SK-N-SH treated with all-trans-retinoic acid at 6 μM for 48 hours (cell line): ENCODE measurements at regions not wholly inside any gene's neighbourhood (a gene's known extent, or its start where the extent isn't known, plus 50 kb on each side); places are given as distances from the start of the nearest gene placed in this dataset.

Experiments
- ATAC-seq: fragments of 200-7000 bp; cut with Tn5 transposase; 3 replicates; pipeline ENCODE4 v1.9.1; 2020; ENCODE audit warnings: mild to moderate bottlenecking, moderate library complexity
- ARNTL ChIP-seq: fragments of 450-650 bp; formaldehyde crosslinking; IDR thresholded peaks from 2 replicates; pipeline ENCODE4 v1.5.0; 2020; ENCODE audit warnings: low read depth, mild to moderate bottlenecking, moderate library complexity, borderline replicate concordance
- BACH2 ChIP-seq: fragments of 250-450 bp; sonication (Bioruptor Pico); IDR thresholded peaks from 2 replicates; pipeline ENCODE4 v1.9.0; 2021; ENCODE audit warnings: mild to moderate bottlenecking, borderline replicate concordance
- CSDC2 ChIP-seq: fragments of 250-450 bp; sonication (Bioruptor Pico); IDR thresholded peaks from 2 replicates; pipeline ENCODE4 v1.5.0; 2020; ENCODE audit warnings: mild to moderate bottlenecking, moderate library complexity
- CSRNP3 ChIP-seq: fragments of 250-450 bp; sonication (Bioruptor Pico); IDR thresholded peaks from 2 replicates; pipeline ENCODE4 v1.5.1; 2021; ENCODE audit warnings: mild to moderate bottlenecking, moderate library complexity
- ESRRG ChIP-seq: fragments of 250-450 bp; sonication (Bioruptor Pico); IDR thresholded peaks from 2 replicates; pipeline ENCODE4 v1.6.1; 2021; ENCODE audit warnings: mild to moderate bottlenecking
- GLIS3 ChIP-seq: fragments of 250-450 bp; sonication (Bioruptor Pico); IDR thresholded peaks from 2 replicates; pipeline ENCODE4 v1.5.0; 2020; ENCODE audit warnings: mild to moderate bottlenecking, moderate library complexity
- ISL1 ChIP-seq: fragments of 250-450 bp; sonication (Bioruptor Pico); IDR thresholded peaks from 2 replicates; pipeline ENCODE4 v2.1.2; 2022; ENCODE audit warnings: mild to moderate bottlenecking, moderate library complexity
- OSR1 ChIP-seq: fragments of 250-450 bp; sonication (Bioruptor Pico); IDR thresholded peaks from 2 replicates; pipeline ENCODE4 v1.8.0; 2022; ENCODE audit warnings: moderate library complexity, mild to moderate bottlenecking, inconsistent platforms
- PPARA ChIP-seq: fragments of 250-450 bp; sonication (Bioruptor Pico); IDR thresholded peaks from 2 replicates; pipeline ENCODE4 v1.5.0; 2020; ENCODE audit warnings: mild to moderate bottlenecking, borderline replicate concordance
- RARB ChIP-seq: fragments of 250-450 bp; sonication (Bioruptor Pico); IDR thresholded peaks from 2 replicates; pipeline ENCODE4 v1.8.0; 2021; ENCODE audit warnings: mild to moderate bottlenecking, moderate library complexity
- SNAI2 ChIP-seq: fragments of 250-450 bp; sonication (Bioruptor Pico); IDR thresholded peaks from 2 replicates; pipeline ENCODE4 v1.5.0; 2020; ENCODE audit warnings: mild to moderate bottlenecking, moderate library complexity
- TCF4 ChIP-seq: fragments of 250-450 bp; sonication (Bioruptor Pico); IDR thresholded peaks from 2 replicates; pipeline ENCODE4 v1.8.0; 2021; ENCODE audit warnings: mild to moderate bottlenecking, moderate library complexity, borderline replicate concordance
- TOX ChIP-seq: fragments of 250-450 bp; sonication (Bioruptor Pico); IDR thresholded peaks from 2 replicates; pipeline ENCODE4 v1.8.0; 2021; ENCODE audit warnings: mild to moderate bottlenecking, moderate library complexity, borderline replicate concordance
- ZC3H10 ChIP-seq: fragments of 250-450 bp; sonication (Bioruptor Pico); IDR thresholded peaks from 2 replicates; pipeline ENCODE4 v1.5.1; 2021; ENCODE audit warnings: mild to moderate bottlenecking, moderate library complexity
- ZFP3 ChIP-seq: fragments of 250-450 bp; sonication (Bioruptor Pico); IDR thresholded peaks from 2 replicates; pipeline ENCODE4 v1.5.0; 2020; ENCODE audit warnings: mild to moderate bottlenecking, moderate library complexity
- ZFP30 ChIP-seq: fragments of 450-650 bp; formaldehyde crosslinking; IDR thresholded peaks from 2 replicates; pipeline ENCODE4 v1.5.0; 2022; ENCODE audit warnings: mild to moderate bottlenecking, moderate library complexity
- ZNF565 ChIP-seq: fragments of 450-650 bp; formaldehyde crosslinking; conservative IDR thresholded peaks from 2 replicates; pipeline ENCODE4 v1.5.0; 2020; ENCODE audit warnings: low read depth, mild to moderate bottlenecking, moderate library complexity
- ZNF70 ChIP-seq: fragments of 450-650 bp; formaldehyde crosslinking; IDR thresholded peaks from 2 replicates; pipeline ENCODE4 v1.5.0; 2020; ENCODE audit warnings: mild to moderate bottlenecking, moderate library complexity
- ZNF8 ChIP-seq: fragments of 450-650 bp; formaldehyde crosslinking; IDR thresholded peaks from 2 replicates; pipeline ENCODE4 v1.5.0; 2020; ENCODE audit warnings: mild to moderate bottlenecking, moderate library complexity
- TF ChIP-seq, protein P1 (sequence below): fragments of 250-450 bp; sonication (Bioruptor Pico); IDR thresholded peaks from 2 replicates; pipeline ENCODE4 v1.8.0; 2020; ENCODE audit warnings: mild to moderate bottlenecking, moderate library complexity, borderline replicate concordance
- TF ChIP-seq, protein P2 (sequence below): fragments of 250-450 bp; sonication (Bioruptor Pico); IDR thresholded peaks from 2 replicates; pipeline ENCODE4 v1.5.0; 2020; ENCODE audit warnings: mild to moderate bottlenecking, moderate library complexity
- TF ChIP-seq, protein P3 (sequence below): fragments of 250-450 bp; sonication (Bioruptor Pico); IDR thresholded peaks from 2 replicates; pipeline ENCODE4 v1.5.1; 2020; ENCODE audit warnings: low read depth, mild to moderate bottlenecking, moderate library complexity
- TF ChIP-seq, protein P4 (sequence below): fragments of 250-450 bp; sonication (Bioruptor Pico); IDR thresholded peaks from 2 replicates; pipeline ENCODE4 v1.8.0; 2021; ENCODE audit warnings: low read depth, mild to moderate bottlenecking, moderate library complexity, borderline replicate concordance

- peak; percentile 23 for ATAC-seq
- peak; percentile 22; the same call in 1 of the 2 replicates for TF ChIP-seq ZFP3 (CRISPR knock-in tag)
- peak; percentile 85 for TF ChIP-seq ZNF70 (CRISPR knock-in tag)
- no peak for TF ChIP-seq ISL1 (CRISPR knock-in tag)
- TF ChIP-seq CSDC2 (CRISPR knock-in tag): 0 out of 2 replicates have a peak, but pooled peaks have one; percentile 9
- TF ChIP-seq CSRNP3 (CRISPR knock-in tag): no peak
Measured at GRCh38 chr7:23893942-23894891, 184.2 kb downstream of the STK31 start.

DNA sequence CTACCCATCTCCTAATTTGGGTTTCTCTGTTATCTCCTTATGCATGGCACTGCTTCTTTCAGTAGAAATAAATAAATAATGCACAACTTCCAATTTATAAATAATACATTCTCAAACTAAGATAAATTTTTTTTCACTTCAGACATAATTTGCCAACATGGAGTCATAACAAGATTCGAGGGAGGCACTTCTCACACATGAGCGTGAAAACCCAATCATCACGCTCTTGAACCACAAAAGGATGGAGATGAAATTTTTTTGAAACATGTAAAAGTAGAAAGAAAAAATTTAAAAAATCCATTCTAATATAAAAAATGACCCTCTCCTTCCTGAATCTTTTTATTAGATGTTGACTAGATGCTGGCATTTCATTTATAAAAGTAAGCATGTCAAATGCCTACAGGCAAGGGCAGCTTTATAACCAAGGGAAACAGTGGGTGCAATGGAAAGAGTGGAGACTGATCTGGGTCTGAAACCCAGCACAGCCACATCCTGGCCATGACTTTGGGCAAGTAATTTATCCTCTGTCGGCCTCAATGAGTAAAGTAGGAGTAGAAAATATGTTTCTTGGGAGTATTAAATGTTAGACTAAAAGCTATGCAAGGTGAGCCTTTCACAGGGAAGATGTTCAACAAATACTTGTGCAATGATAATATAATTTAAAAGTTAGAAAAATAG lies 185.0 kb downstream of the STK31 start:
- TF ChIP-seq CSRNP3 (CRISPR knock-in tag) (no peak), ESRRG (CRISPR knock-in tag) (no peak), RARB (no peak)
- TF ChIP-seq, protein P1, sequence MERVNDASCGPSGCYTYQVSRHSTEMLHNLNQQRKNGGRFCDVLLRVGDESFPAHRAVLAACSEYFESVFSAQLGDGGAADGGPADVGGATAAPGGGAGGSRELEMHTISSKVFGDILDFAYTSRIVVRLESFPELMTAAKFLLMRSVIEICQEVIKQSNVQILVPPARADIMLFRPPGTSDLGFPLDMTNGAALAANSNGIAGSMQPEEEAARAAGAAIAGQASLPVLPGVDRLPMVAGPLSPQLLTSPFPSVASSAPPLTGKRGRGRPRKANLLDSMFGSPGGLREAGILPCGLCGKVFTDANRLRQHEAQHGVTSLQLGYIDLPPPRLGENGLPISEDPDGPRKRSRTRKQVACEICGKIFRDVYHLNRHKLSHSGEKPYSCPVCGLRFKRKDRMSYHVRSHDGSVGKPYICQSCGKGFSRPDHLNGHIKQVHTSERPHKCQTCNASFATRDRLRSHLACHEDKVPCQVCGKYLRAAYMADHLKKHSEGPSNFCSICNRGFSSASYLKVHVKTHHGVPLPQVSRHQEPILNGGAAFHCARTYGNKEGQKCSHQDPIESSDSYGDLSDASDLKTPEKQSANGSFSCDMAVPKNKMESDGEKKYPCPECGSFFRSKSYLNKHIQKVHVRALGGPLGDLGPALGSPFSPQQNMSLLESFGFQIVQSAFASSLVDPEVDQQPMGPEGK (CRISPR knock-in tag): no peak
- ATAC-seq: no peak; the same call in 1 of the 3 replicates

GRCh38 chr7:23895666-23896096 lies 185.7 kb downstream of the STK31 start:
- peak; percentile 81 for ATAC-seq
- TF ChIP-seq ZNF70 (CRISPR knock-in tag) (no peak), SNAI2 (no peak), OSR1 (CRISPR knock-in tag) (no peak), ZFP3 (CRISPR knock-in tag) (0 out of 2 replicates have a peak, but pooled peaks have one; percentile 42), ZNF565 (CRISPR knock-in tag) (no peak), BACH2 (CRISPR knock-in tag) (no peak), TCF4 (no peak), ZC3H10 (CRISPR knock-in tag) (no peak), ZNF8 (CRISPR knock-in tag) (no peak), RARB (no peak), ESRRG (CRISPR knock-in tag) (no peak), CSDC2 (CRISPR knock-in tag) (peak; percentile 27; the same call in 1 of the 2 replicates), GLIS3 (CRISPR knock-in tag) (peak; percentile 73), ZFP30 (CRISPR knock-in tag) (no peak), PPARA (CRISPR knock-in tag) (no peak), TOX (CRISPR knock-in tag) (no peak), CSRNP3 (CRISPR knock-in tag) (no peak), ISL1 (CRISPR knock-in tag) (peak; percentile 96), ARNTL (no peak)
- TF ChIP-seq, protein P2, sequence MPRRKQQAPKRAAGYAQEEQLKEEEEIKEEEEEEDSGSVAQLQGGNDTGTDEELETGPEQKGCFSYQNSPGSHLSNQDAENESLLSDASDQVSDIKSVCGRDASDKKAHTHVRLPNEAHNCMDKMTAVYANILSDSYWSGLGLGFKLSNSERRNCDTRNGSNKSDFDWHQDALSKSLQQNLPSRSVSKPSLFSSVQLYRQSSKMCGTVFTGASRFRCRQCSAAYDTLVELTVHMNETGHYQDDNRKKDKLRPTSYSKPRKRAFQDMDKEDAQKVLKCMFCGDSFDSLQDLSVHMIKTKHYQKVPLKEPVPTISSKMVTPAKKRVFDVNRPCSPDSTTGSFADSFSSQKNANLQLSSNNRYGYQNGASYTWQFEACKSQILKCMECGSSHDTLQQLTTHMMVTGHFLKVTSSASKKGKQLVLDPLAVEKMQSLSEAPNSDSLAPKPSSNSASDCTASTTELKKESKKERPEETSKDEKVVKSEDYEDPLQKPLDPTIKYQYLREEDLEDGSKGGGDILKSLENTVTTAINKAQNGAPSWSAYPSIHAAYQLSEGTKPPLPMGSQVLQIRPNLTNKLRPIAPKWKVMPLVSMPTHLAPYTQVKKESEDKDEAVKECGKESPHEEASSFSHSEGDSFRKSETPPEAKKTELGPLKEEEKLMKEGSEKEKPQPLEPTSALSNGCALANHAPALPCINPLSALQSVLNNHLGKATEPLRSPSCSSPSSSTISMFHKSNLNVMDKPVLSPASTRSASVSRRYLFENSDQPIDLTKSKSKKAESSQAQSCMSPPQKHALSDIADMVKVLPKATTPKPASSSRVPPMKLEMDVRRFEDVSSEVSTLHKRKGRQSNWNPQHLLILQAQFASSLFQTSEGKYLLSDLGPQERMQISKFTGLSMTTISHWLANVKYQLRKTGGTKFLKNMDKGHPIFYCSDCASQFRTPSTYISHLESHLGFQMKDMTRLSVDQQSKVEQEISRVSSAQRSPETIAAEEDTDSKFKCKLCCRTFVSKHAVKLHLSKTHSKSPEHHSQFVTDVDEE (CRISPR knock-in tag): no peak
- TF ChIP-seq, protein P3, sequence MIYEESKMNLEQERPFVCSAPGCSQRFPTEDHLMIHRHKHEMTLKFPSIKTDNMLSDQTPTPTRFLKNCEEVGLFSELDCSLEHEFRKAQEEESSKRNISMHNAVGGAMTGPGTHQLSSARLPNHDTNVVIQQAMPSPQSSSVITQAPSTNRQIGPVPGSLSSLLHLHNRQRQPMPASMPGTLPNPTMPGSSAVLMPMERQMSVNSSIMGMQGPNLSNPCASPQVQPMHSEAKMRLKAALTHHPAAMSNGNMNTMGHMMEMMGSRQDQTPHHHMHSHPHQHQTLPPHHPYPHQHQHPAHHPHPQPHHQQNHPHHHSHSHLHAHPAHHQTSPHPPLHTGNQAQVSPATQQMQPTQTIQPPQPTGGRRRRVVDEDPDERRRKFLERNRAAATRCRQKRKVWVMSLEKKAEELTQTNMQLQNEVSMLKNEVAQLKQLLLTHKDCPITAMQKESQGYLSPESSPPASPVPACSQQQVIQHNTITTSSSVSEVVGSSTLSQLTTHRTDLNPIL (CRISPR knock-in tag): peak; percentile 56; the same call in 1 of the 2 replicates
- TF ChIP-seq, protein P4, sequence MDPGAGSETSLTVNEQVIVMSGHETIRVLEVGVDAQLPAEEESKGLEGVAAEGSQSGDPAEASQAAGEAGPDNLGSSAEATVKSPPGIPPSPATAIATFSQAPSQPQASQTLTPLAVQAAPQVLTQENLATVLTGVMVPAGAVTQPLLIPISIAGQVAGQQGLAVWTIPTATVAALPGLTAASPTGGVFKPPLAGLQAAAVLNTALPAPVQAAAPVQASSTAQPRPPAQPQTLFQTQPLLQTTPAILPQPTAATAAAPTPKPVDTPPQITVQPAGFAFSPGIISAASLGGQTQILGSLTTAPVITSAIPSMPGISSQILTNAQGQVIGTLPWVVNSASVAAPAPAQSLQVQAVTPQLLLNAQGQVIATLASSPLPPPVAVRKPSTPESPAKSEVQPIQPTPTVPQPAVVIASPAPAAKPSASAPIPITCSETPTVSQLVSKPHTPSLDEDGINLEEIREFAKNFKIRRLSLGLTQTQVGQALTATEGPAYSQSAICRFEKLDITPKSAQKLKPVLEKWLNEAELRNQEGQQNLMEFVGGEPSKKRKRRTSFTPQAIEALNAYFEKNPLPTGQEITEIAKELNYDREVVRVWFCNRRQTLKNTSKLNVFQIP (CRISPR knock-in tag): no peak
